PC-9 (cell line): ENCODE measurements at regions not wholly inside any gene's neighbourhood (a gene's known extent, or its start where the extent isn't known, plus 50 kb on each side); places are given as distances from the start of the nearest gene placed in this dataset.

Experiments
- BruUV-seq: library from RNA; stranded (reverse); fragments of 400-500 nt; replicated peaks from 2 replicates; lab custom pipeline; 2021; lab: Mats Ljungman, UMichigan
- CTCF ChIA-PET: fragments of 300-600 bp; sonication (Branson Sonifier 250); formaldehyde crosslinking; loops from one replicate; lab custom pipeline; 2022; ENCODE audit warnings: antibody characterized with exemption; lab: Charles Lee
- POLR2A ChIA-PET: fragments of 300-600 bp; sonication (Branson Sonifier 250); formaldehyde crosslinking; loops from one replicate; lab custom pipeline; 2022; ENCODE audit warnings: antibody characterized with exemption; ENCODE audit not compliant: unreplicated experiment; lab: Charles Lee
- DNase-seq, 2 experiments: peaks; one replicate each; pipeline versions ENCODE4 v3.0.0 to v3.0.0-alpha.2; 2015 to 2022; ENCODE audit warnings: mixed read lengths in 1 of 2
- H2AFZ ChIP-seq: fragments of 200-600 bp; sonication (generic); 2 replicates; pipeline ENCODE4 v1.8.1; 2017; ENCODE audit warnings: antibody characterized with exemption
- H3F3A ChIP-seq: fragments of 200-600 bp; sonication (generic); 2 replicates; pipeline ENCODE4 v1.8.1; 2017; ENCODE audit warnings: antibody characterized with exemption, mild to moderate bottlenecking, low read depth; ENCODE audit not compliant: insufficient read depth
- H3K27ac ChIP-seq: fragments of 200-600 bp; sonication (generic); 2 replicates; pipeline ENCODE4 v1.6.1; 2016; ENCODE audit warnings: mixed run types
- H3K27me3 ChIP-seq: fragments of 200-600 bp; sonication (generic); 2 replicates; pipeline ENCODE4 v1.6.1; 2016; ENCODE audit warnings: low read depth, mixed run types; ENCODE audit not compliant: insufficient read depth
- H3K36me3 ChIP-seq: fragments of 200-600 bp; sonication (generic); 2 replicates; pipeline ENCODE4 v1.6.1; 2016; ENCODE audit warnings: low read depth, mixed run types
- H3K4me1 ChIP-seq: fragments of 200-600 bp; sonication (generic); replicated peaks from 2 replicates; pipeline ENCODE4 v1.6.1; 2016; ENCODE audit warnings: mixed run types; ENCODE audit not compliant: insufficient read depth
- H3K4me2 ChIP-seq: fragments of 200-600 bp; sonication (generic); 2 replicates; pipeline ENCODE4 v1.6.1; 2017; ENCODE audit warnings: mixed run types
- H3K4me3 ChIP-seq: fragments of 200-600 bp; sonication (generic); 2 replicates; pipeline ENCODE4 v1.6.1; 2016; ENCODE audit warnings: mixed run types
- H3K79me2 ChIP-seq: fragments of 200-600 bp; sonication (generic); 2 replicates; pipeline ENCODE4 v1.6.1; 2017; ENCODE audit warnings: low read depth, mixed run types
- H3K9me2 ChIP-seq: fragments of 200-600 bp; sonication (generic); 2 replicates; pipeline ENCODE4 v1.8.1; 2017; ENCODE audit warnings: mild to moderate bottlenecking; ENCODE audit not compliant: insufficient read depth
- H3K9me3 ChIP-seq: fragments of 200-600 bp; sonication (generic); 2 replicates; pipeline ENCODE4 v1.8.1; 2016; ENCODE audit warnings: low read depth; ENCODE audit not compliant: insufficient read depth
- H4K20me1 ChIP-seq: fragments of 200-600 bp; sonication (generic); 2 replicates; pipeline ENCODE4 v1.8.1; 2017; ENCODE audit not compliant: insufficient read depth
- CTCF ChIP-seq: fragments of 200-600 bp; sonication (generic); conservative IDR thresholded peaks from 2 replicates; pipeline ENCODE4 v1.6.1; 2017; ENCODE audit warnings: mixed run types, antibody characterized with exemption, mild to moderate bottlenecking, moderate library complexity
- EZH2 ChIP-seq: fragments of 200-600 bp; sonication (generic); IDR thresholded peaks from 2 replicates; pipeline ENCODE4 v1.8.0; 2017; ENCODE audit warnings: antibody characterized with exemption, low read depth
- intact Hi-C: fragments of 100-400 bp; cut with micrococcal nuclease; formaldehyde crosslinking; loops from one replicate; pipeline ENCODE4 v1.10.0; 2022; ENCODE audit not compliant: unreplicated experiment

DNA sequence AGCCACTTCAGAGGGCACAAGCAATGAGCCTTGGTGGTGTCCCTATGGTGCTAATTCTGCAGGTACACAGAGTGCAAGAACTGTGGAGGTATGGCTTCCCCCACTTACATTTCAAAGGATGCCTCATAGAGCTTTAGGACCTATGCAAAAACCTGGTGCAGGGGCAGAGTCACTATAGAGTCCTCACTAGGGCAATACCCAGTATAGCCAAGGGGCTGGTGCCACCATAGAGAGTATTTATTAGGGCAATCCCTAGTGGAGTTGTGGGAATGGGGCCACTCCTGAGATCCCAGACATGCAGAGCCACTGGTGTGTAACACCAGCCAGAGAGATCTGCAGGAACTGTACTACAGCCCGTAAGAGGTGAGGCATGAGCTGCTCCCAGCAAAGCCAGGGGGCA lies 312.2 kb downstream of the SLC4A3 start:
- no peaks in the 10 kb centered on the region for H3K79me2 ChIP-seq
- no peak overlapping the region for H3K27ac ChIP-seq
- no peak for DNase-seq
- H3K27me3 ChIP-seq, result no peaks in the 10 kb centered on the region
- no peaks in the 10 kb centered on the region for H3K4me1 ChIP-seq
- TF ChIP-seq EZH2 (no peak), CTCF (no peak)
- no peak overlapping the region for H2AFZ ChIP-seq
- intact Hi-C loops, result no loop called here
- no peaks in the 10 kb centered on the region for H4K20me1 ChIP-seq
- H3K4me3 ChIP-seq, result no peak overlapping the region
- no peaks in the 10 kb centered on the region for H3F3A ChIP-seq
- ChIA-PET POLR2A (no interaction called here), CTCF (no interaction called here)
- no peaks in the 10 kb centered on the region for H3K36me3 ChIP-seq
- H3K9me3 ChIP-seq, result no peaks in the 10 kb centered on the region
- no peak overlapping the region for H3K4me2 ChIP-seq
- H3K9me2 ChIP-seq, result no peaks in the 10 kb centered on the region
- no TSS peak for BruUV-seq

GRCh38 chr2:219944866-219945265 lies 317.4 kb downstream of the SLC4A3 start:
- TF ChIP-seq EZH2 (no peak), CTCF (no peak)
- no peaks in the 10 kb centered on the region for H3K9me3 ChIP-seq
- no peaks in the 10 kb centered on the region for H3K79me2 ChIP-seq
- H3K4me3 ChIP-seq, result no peak overlapping the region
- H3K4me1 ChIP-seq, result no peaks in the 10 kb centered on the region
- BruUV-seq, result no TSS peak
- no peaks in the 10 kb centered on the region for H3K9me2 ChIP-seq
- no peaks in the 10 kb centered on the region for H4K20me1 ChIP-seq
- no peak overlapping the region for H3K4me2 ChIP-seq
- POLR2A ChIA-PET, result no interaction called here
- no peak overlapping the region for H2AFZ ChIP-seq
- H3K36me3 ChIP-seq, result no peaks in the 10 kb centered on the region
- no peak overlapping the region for H3K27ac ChIP-seq
- DNase-seq, result no peak
- H3K27me3 ChIP-seq, result no peaks in the 10 kb centered on the region
- CTCF ChIA-PET, result no interaction called here
- no peaks in the 10 kb centered on the region for H3F3A ChIP-seq
- intact Hi-C loops, result no loop called here

DNA sequence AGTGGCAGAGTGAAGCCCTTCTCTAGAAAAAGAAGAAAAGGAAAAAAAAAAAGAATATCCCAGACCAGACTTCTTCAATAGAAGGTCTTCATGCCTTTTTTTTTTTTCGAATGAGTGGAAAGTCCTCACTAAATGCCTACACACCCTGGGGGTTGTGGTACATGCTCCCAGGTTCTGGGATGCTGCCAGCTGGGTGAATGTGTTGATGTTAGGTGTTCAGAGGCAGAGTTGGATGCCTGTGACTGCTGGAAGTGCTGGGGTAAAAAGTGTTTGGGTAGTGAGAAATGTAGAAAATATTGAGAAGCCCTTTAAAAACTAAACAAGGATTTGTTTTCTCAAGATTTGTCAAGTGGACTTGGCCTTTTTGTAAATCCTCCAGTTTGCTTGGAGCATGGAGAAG lies 318.6 kb downstream of the SLC4A3 start:
- no peaks in the 10 kb centered on the region for H3K79me2 ChIP-seq
- H3K4me2 ChIP-seq, result no peak overlapping the region
- no peak overlapping the region for H2AFZ ChIP-seq
- BruUV-seq, result no TSS peak
- no peaks in the 10 kb centered on the region for H3K36me3 ChIP-seq
- H3K4me3 ChIP-seq, result no peak overlapping the region
- no peak for TF ChIP-seq EZH2
- no peak for TF ChIP-seq CTCF
- intact Hi-C loops, result no loop called here
- H3K9me2 ChIP-seq, result no peaks in the 10 kb centered on the region
- H3K4me1 ChIP-seq, result no peaks in the 10 kb centered on the region
- no peak overlapping the region for H3K27ac ChIP-seq
- no peak for DNase-seq
- CTCF ChIA-PET, result no interaction called here
- no peaks in the 10 kb centered on the region for H3F3A ChIP-seq
- no peaks in the 10 kb centered on the region for H3K9me3 ChIP-seq
- H4K20me1 ChIP-seq, result no peaks in the 10 kb centered on the region
- H3K27me3 ChIP-seq, result no peaks in the 10 kb centered on the region
- POLR2A ChIA-PET, result no interaction called here
